GM23248 (cell line): ENCODE measurements at regions not wholly inside any gene's neighbourhood (a gene's known extent, or its start where the extent isn't known, plus 50 kb on each side); places are given as distances from the start of the nearest gene placed in this dataset.

ENCODE experiments used
- DNase-seq: peaks from one replicate; pipeline ENCODE4 v3.0.0-alpha.2; 2015
- H2AFZ ChIP-seq: fragments of 200-600 bp; sonication (generic); 2 replicates; pipeline ENCODE4 v1.6.1; 2016; ENCODE audit warnings: antibody characterized with exemption
- H3F3A ChIP-seq: fragments of 200-600 bp; sonication (generic); 2 replicates; pipeline ENCODE4 v1.6.1; 2016; ENCODE audit warnings: mild to moderate bottlenecking, antibody characterized with exemption, mixed run types; ENCODE audit not compliant: insufficient read depth
- H3K27ac ChIP-seq: fragments of 200-600 bp; sonication (generic); 2 replicates; pipeline ENCODE4 v1.5.1; 2016; ENCODE audit warnings: mild to moderate bottlenecking
- H3K27me3 ChIP-seq: fragments of 200-600 bp; sonication (generic); replicated peaks from 2 replicates; pipeline ENCODE4 v1.6.1; 2016; ENCODE audit warnings: mild to moderate bottlenecking; ENCODE audit not compliant: insufficient read depth
- H3K36me3 ChIP-seq: fragments of 200-600 bp; sonication (generic); 2 replicates; pipeline ENCODE4 v1.6.1; 2016; ENCODE audit warnings: low read depth, mild to moderate bottlenecking
- H3K4me1 ChIP-seq: fragments of 200-600 bp; sonication (generic); 2 replicates; pipeline ENCODE4 v1.6.1; 2016; ENCODE audit warnings: mild to moderate bottlenecking; ENCODE audit not compliant: insufficient read depth
- H3K4me2 ChIP-seq: fragments of 200-600 bp; sonication (generic); one replicate; pipeline ENCODE4 v1.6.1; 2016; ENCODE audit warnings: mild to moderate bottlenecking; ENCODE audit not compliant: unreplicated experiment
- H3K4me3 ChIP-seq: fragments of 200-600 bp; sonication (generic); 2 replicates; pipeline ENCODE4 v1.5.1; 2016; ENCODE audit warnings: mild to moderate bottlenecking
- H3K79me2 ChIP-seq: fragments of 200-600 bp; sonication (generic); 2 replicates; pipeline ENCODE4 v1.6.1; 2016; ENCODE audit warnings: mild to moderate bottlenecking; ENCODE audit not compliant: insufficient read depth
- H3K9ac ChIP-seq: fragments of 200-600 bp; sonication (generic); 2 replicates; pipeline ENCODE4 v1.6.1; 2016; ENCODE audit warnings: mild to moderate bottlenecking
- H3K9me2 ChIP-seq: fragments of 200-600 bp; sonication (generic); 2 replicates; pipeline ENCODE4 v1.6.1; 2016; ENCODE audit warnings: mixed run types, mild to moderate bottlenecking, moderate library complexity; ENCODE audit not compliant: insufficient read depth
- H3K9me3 ChIP-seq: fragments of 200-600 bp; sonication (generic); one replicate; pipeline ENCODE4 v1.6.1; 2017; ENCODE audit warnings: low read depth
- H4K20me1 ChIP-seq: fragments of 200-600 bp; sonication (generic); 2 replicates; pipeline ENCODE4 v1.6.0; 2016; ENCODE audit not compliant: insufficient read depth
- EZH2 ChIP-seq: fragments of 200-600 bp; sonication (generic); IDR thresholded peaks from 2 replicates; pipeline ENCODE4 v1.6.1; 2018; ENCODE audit warnings: antibody characterized with exemption, mild to moderate bottlenecking; ENCODE audit not compliant: insufficient read depth, poor library complexity, severe bottlenecking
- EZH2phosphoT487 ChIP-seq: fragments of 200-600 bp; sonication (generic); IDR thresholded peaks from 2 replicates; pipeline ENCODE4 v1.6.1; 2018; ENCODE audit warnings: antibody characterized with exemption, moderate library complexity, mild to moderate bottlenecking, low read depth; ENCODE audit not compliant: insufficient read depth
- WGBS, 2 experiments: methylation state at CpG; one replicate each; pipeline ENCODE4 v1.1.6; 2015 to 2017; ENCODE audit warnings: low lambda C conversion rate in 2 of 2, low coverage in 1 of 2; ENCODE audit errors: missing lambda C conversion rate in 2 of 2; 5-methylcytosine and 5-hydroxymethylcytosine counted together
- in situ Hi-C: fragments of 300-500 bp; cut with MboI; formaldehyde crosslinking; loops from 2 replicates; pipeline ENCODE4 v1.15.0; 2020

DNA sequence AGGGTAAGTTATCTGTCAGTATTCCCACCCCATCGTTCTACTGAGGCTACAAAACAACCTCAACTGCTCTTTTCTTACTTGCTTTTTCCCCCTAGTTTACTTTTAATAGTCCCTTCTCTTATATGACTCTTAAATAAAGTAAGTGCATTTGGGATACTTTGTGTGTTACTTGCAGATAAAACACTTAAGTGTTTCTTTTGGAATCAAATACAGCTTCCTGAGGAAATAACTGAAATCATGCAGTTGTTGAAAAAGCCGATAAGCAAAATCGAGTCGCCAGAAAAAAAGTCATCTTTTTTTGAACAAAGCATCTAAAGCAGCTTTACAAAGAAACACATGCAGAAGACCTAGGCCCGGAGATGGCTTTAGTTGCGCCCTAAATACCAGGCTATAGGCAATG is 53.5 kb upstream of the EPB41L4A start:
- Histone ChIP-seq H3F3A (no peaks in the 10 kb centered on the region), H4K20me1 (no peaks in the 10 kb centered on the region), H3K27me3 (peaks cover 3% of the 10 kb centered on the region; the same call in 1 of the 2 replicates), H3K4me2 (no peak overlapping the region), H3K9me2 (no peaks in the 10 kb centered on the region), H3K27ac (no peak overlapping the region), H3K9me3 (no peaks in the 10 kb centered on the region), H3K4me3 (no peak overlapping the region), H3K36me3 (no peaks in the 10 kb centered on the region), H3K79me2 (no peaks in the 10 kb centered on the region), H2AFZ (no peak overlapping the region), H3K9ac (no peak overlapping the region), H3K4me1 (no peaks in the 10 kb centered on the region)
- 63 to 65% methylated on average over 6 of the region's 6 CpGs for WGBS, 2 experiments
- TF ChIP-seq EZH2phosphoT487, result no peak
- no peak for TF ChIP-seq EZH2
- no peak for DNase-seq
- in situ Hi-C loops, result no loop called here

DNA sequence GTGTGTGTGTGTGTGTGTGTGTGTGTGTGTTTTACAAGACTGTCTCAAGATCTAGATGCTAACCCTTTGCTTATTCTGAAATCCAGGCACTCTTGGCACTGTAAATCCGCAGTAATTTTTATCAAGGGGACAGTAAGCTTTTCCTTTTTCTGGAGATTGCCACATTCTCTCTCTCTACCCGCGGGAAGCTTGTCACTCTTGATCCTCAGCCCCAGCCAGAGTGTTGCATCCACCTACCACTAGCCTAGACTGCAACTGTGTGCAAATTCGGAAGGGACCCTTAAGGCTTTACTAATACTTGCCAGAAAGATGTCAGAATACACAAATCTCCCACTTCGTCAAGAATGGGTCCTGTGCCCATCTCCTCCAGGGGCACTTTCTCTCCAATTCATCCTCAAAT is 54.9 kb upstream of the EPB41L4A start:
- in situ Hi-C loops, result no loop called here
- no peaks in the 10 kb centered on the region for H3K79me2 ChIP-seq
- no peaks in the 10 kb centered on the region for H3F3A ChIP-seq
- no peak overlapping the region for H3K9ac ChIP-seq
- 42 to 47% methylated on average over 5 of the region's 5 CpGs for WGBS, 2 experiments
- no peaks in the 10 kb centered on the region for H3K9me2 ChIP-seq
- no peak for TF ChIP-seq EZH2phosphoT487
- no peak for TF ChIP-seq EZH2
- no peaks in the 10 kb centered on the region for H3K36me3 ChIP-seq
- H3K9me3 ChIP-seq, result no peaks in the 10 kb centered on the region
- no peak for DNase-seq
- no peak overlapping the region for H3K27ac ChIP-seq
- H3K4me1 ChIP-seq, result no peaks in the 10 kb centered on the region
- H4K20me1 ChIP-seq, result no peaks in the 10 kb centered on the region
- H3K27me3 ChIP-seq, result peaks cover 3% of the 10 kb centered on the region; the same call in 1 of the 2 replicates
- no peak overlapping the region for H2AFZ ChIP-seq
- H3K4me2 ChIP-seq, result no peak overlapping the region
- no peak overlapping the region for H3K4me3 ChIP-seq

DNA sequence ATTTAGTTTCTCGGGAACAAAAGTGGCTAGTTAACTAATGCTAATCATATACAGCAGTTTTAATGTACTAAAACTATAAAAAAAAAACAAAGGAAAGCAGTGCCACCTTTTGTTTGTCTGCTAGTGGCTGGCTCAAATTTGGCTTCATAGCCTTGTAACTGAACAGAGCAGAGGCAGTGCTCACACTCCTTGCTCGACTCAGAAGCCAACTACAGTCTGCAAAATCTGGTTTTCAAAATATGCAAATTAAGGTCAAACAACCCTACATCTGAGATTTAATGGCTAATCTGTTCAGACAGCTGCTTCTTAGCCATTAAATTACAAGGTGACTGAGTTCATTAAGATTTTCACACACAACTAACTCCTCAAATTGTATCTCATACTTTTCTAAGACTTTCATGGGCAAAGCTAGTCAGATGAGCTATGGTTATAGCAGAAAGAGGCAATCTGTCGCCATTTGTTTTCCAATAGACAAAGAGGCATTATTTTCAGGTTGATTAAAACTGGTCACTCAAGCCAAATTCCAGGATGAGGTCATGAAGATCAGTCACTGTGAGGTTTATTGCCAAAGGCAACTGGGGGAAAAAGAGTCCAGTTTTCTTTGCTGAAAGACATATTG is 56.8 kb upstream of the EPB41L4A start:
- Histone ChIP-seq H3K36me3 (no peaks in the 10 kb centered on the region), H3K79me2 (no peaks in the 10 kb centered on the region), H4K20me1 (no peaks in the 10 kb centered on the region), H3K4me3 (no peak overlapping the region), H3K4me2 (no peak overlapping the region), H3K9ac (no peak overlapping the region), H3K4me1 (no peaks in the 10 kb centered on the region), H3K9me3 (no peaks in the 10 kb centered on the region), H3F3A (no peaks in the 10 kb centered on the region), H3K9me2 (no peaks in the 10 kb centered on the region), H3K27ac (no peak overlapping the region), H2AFZ (no peak overlapping the region), H3K27me3 (peaks cover 3% of the 10 kb centered on the region; the same call in 1 of the 2 replicates)
- in situ Hi-C loops, result no loop called here
- peak; percentile 39 for DNase-seq
- TF ChIP-seq EZH2 (no peak), EZH2phosphoT487 (no peak)
- 50 to 57% methylated on average over 3 of the region's 3 CpGs for WGBS, 2 experiments

DNA sequence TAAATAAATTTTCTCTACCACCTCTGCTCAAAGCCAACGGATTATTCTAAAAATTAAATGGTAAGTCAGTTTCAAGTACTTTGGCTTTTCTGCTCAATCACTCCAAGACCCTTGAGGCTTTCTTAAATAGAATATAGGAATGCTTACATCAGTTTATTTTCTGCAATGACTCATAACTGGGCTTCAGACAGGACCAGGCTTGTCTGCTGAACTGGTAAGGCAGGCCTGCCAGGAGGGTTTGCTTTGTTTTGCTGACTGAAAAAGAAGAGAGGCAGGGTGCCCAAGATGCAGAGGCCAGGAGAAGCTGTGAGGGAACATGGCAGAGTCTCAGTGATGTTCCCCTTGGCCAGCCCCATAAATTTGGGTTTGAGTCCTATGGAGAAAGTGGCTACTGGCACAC is 60.3 kb upstream of the EPB41L4A start:
- H3K4me3 ChIP-seq, result no peak overlapping the region
- H3K27me3 ChIP-seq, result no peaks in the 10 kb centered on the region
- no peaks in the 10 kb centered on the region for H3K36me3 ChIP-seq
- no peak overlapping the region for H3K9ac ChIP-seq
- peak overlapping the region; percentile 33; the same call in 1 of the 2 replicates for H2AFZ ChIP-seq
- DNase-seq, result peak; percentile 56
- no peak overlapping the region for H3K27ac ChIP-seq
- no peaks in the 10 kb centered on the region for H3K9me2 ChIP-seq
- TF ChIP-seq EZH2, result no peak
- H3K9me3 ChIP-seq, result no peaks in the 10 kb centered on the region
- 52 to 55% methylated on average over 1 of the region's 1 CpG for WGBS, 2 experiments
- H4K20me1 ChIP-seq, result no peaks in the 10 kb centered on the region
- no peaks in the 10 kb centered on the region for H3K79me2 ChIP-seq
- no peaks in the 10 kb centered on the region for H3K4me1 ChIP-seq
- H3F3A ChIP-seq, result no peaks in the 10 kb centered on the region
- no peak overlapping the region for H3K4me2 ChIP-seq
- in situ Hi-C loops, result no loop called here

DNA sequence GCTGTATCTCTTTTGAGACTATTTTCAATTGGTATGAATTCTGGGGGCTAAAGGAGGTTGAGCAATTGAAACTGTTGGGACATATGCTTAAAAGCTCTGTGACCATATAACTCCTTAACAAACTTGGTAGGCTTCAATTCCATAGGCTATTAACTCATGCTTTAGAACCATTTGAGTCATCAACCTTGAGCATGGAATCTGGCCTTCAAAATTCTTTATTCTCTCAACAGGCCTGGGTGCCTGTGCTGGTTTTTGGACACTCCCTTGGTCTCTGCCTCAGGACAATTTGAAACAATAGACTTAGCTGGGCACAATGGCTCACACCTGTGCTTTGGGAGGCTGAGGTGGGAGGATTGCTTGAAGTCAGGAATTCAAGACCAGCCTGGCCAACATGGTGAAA is 61.4 kb upstream of the EPB41L4A start:
- in situ Hi-C loops, result no loop called here
- Histone ChIP-seq H3K9me3 (no peaks in the 10 kb centered on the region), H3K79me2 (no peaks in the 10 kb centered on the region), H3K9ac (no peak overlapping the region), H3K4me3 (no peak overlapping the region), H3K9me2 (no peaks in the 10 kb centered on the region), H3K4me2 (no peak overlapping the region), H4K20me1 (no peaks in the 10 kb centered on the region), H3F3A (no peaks in the 10 kb centered on the region), H3K27ac (no peak overlapping the region), H3K36me3 (no peaks in the 10 kb centered on the region), H2AFZ (no peak overlapping the region), H3K4me1 (no peaks in the 10 kb centered on the region), H3K27me3 (no peaks in the 10 kb centered on the region)
- no peak for DNase-seq
- TF ChIP-seq EZH2phosphoT487 (no peak), EZH2 (no peak)
